T-helper 17 cell (primary cell): ENCODE measurements at regions not wholly inside any gene's neighbourhood (a gene's known extent, or its start where the extent isn't known, plus 50 kb on each side); places are given as distances from the start of the nearest gene placed in this dataset.

ENCODE experiments used
- ATAC-seq: fragments of 150-1000 bp; cut with Tn5 transposase; 2 replicates; pipeline ENCODE4 v1.10.0; 2021; ENCODE audit warnings: mild to moderate bottlenecking, moderate library complexity
- DNase-seq, 3 donors: peaks; one replicate each; pipeline versions ENCODE4 v3.0.0 to v3.0.0-alpha.2; 2020 to 2021
- H3K9me3 ChIP-seq: one replicate; pipeline ENCODE4 v1.7.0; 2013; ENCODE audit warnings: low read length, mild to moderate bottlenecking; ENCODE audit not compliant: control insufficient read depth, poor library complexity, severe bottlenecking
- H3K27ac Mint-ChIP-seq: one replicate; pipeline ENCODE4 v1.8.0; 2022; ENCODE audit warnings: mild to moderate bottlenecking, moderate library complexity, mixed read lengths
- H3K27me3 Mint-ChIP-seq: one replicate; pipeline ENCODE4 v1.8.0; 2022; ENCODE audit warnings: mixed read lengths
- H3K36me3 Mint-ChIP-seq: one replicate; pipeline ENCODE4 v1.8.0; 2022; ENCODE audit warnings: low read depth, mixed read lengths
- H3K4me1 Mint-ChIP-seq: one replicate; pipeline ENCODE4 v1.8.0; 2022; ENCODE audit warnings: mild to moderate bottlenecking, mixed read lengths
- H3K4me3 Mint-ChIP-seq: one replicate; pipeline ENCODE4 v1.8.0; 2022; ENCODE audit warnings: mild to moderate bottlenecking, moderate library complexity, mixed read lengths

DNA sequence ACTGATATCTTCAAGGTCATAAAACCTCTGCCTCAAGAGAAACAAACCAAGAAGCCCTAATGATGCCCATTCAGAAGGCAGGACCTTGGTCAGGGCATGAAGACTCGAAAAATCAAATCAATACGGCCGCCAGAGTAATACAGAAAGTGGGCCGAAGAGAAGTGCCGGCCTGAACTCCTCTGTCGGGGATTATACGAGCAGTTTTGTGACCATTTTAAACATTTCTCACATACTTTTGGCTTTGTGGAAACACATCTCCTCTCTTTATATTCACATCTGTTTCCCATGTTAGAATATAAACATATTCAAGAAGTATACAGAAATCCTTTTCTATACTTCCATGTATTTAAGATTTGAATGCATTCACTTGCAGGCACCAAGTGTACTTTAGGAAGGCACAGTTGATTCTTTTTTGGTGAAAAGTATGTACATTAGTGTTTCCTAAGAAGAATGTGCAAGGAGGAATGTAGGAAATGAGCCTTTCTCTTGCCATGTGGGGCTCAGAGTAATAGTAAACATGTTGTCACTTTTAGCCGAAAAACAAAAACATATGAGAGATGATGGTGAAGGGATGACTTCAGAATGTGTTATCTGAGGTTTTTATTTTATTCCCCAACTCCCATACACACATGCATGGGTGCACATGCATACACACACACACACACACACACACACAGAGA lies 707.9 kb upstream of the ID2 start:
- Mint-ChIP-seq H3K36me3 (peaks cover 6% of the 10 kb centered on the region), H3K4me3 (no peak overlapping the region), H3K4me1 (no peaks in the 10 kb centered on the region), H3K27ac (no peak overlapping the region), H3K27me3 (peaks cover 4% of the 10 kb centered on the region)
- no peaks in the 10 kb centered on the region for H3K9me3 ChIP-seq
- ATAC-seq (no peak), DNase-seq (no peak)

DNA sequence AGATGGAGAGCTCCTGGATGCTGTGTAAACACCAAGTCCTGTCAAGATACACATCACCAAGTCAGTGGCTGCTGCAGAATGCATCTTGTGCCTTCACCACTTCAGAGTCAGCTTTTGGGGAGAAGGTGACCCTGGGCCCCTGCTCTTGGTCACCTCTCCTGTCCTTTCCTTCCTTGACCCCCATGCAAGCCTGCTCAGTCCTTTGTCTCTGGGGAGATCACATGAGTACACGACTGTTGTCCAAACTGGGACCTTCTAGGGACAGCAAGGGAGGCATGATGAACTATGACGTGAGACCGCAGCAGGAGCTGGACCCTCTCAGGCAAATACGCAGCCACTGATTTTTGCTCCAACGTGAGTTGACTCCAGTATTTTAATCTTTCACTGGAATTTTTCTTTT lies 706.9 kb upstream of the ID2 start:
- ATAC-seq (no peak), DNase-seq (no peak)
- H3K4me3 Mint-ChIP-seq, result no peak overlapping the region
- no peak overlapping the region for H3K27ac Mint-ChIP-seq
- peaks cover 6% of the 10 kb centered on the region for H3K36me3 Mint-ChIP-seq
- no peaks in the 10 kb centered on the region for H3K4me1 Mint-ChIP-seq
- H3K9me3 ChIP-seq, result no peaks in the 10 kb centered on the region
- H3K27me3 Mint-ChIP-seq, result peaks cover 4% of the 10 kb centered on the region

DNA sequence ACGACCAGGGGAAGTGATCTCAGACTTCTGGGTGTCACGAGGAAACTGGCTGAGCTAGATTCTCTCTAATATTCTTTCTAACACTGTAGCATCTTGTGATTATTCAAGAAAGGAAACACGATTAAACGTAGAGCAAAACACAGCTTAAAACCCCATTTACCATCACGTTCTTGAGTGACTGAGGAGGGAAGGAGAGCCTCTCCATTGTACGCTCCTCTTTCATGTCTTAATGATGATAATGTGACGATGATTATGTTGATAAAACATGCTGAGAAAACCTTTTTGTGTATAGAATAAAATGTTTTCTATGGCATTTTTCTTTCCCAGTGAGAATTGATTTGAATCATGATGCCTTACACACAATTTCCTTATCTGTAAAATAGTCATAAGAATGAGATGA lies 705.6 kb upstream of the ID2 start:
- ATAC-seq (no peak), DNase-seq (no peak)
- H3K36me3 Mint-ChIP-seq, result peaks cover 6% of the 10 kb centered on the region
- H3K4me3 Mint-ChIP-seq, result no peak overlapping the region
- H3K27ac Mint-ChIP-seq, result no peak overlapping the region
- peaks cover 4% of the 10 kb centered on the region for H3K27me3 Mint-ChIP-seq
- H3K4me1 Mint-ChIP-seq, result no peaks in the 10 kb centered on the region
- no peaks in the 10 kb centered on the region for H3K9me3 ChIP-seq

DNA sequence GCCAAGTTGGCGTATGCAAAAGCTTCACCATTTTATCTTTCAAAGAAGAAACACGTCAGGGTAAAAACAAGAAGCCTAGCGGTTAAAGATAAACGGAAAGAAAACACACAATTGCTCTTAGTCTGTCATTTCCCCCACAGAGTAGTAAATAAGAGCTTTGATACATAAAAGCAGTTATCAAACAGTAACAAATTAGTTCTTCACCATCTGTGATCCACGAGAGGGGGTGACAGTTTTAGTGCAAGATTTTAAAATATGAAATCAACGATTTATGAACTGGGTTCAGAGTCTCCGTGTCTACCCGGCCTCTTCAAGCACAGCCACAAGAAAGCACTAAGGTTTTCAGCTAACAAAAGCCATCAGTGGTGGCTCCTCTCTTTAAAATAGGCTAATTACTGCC lies 703.9 kb upstream of the ID2 start:
- H3K4me3 Mint-ChIP-seq, result no peak overlapping the region
- no peaks in the 10 kb centered on the region for H3K4me1 Mint-ChIP-seq

DNA sequence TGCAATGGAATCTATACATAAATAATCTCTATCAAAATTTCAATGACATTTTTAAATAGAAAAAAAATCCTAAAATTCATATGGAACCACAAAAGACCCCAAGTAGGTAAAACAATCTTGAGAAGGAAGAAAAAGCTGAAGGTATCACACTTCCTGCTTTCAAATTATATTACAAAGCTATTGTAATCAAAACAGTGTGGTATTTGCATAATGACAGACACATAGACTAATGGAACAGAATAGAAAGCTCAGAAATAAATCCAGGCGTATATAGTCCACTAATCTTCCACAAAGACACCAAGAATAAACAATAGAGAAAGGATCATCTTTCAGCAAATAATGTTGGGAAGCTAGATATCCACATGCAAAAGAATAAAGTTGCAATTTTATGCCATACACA lies 699.8 kb upstream of the ID2 start:
- Mint-ChIP-seq H3K27me3 (no peaks in the 10 kb centered on the region), H3K36me3 (no peaks in the 10 kb centered on the region), H3K4me1 (peaks cover 10% of the 10 kb centered on the region), H3K27ac (no peak overlapping the region), H3K4me3 (no peak overlapping the region)
- H3K9me3 ChIP-seq, result no peaks in the 10 kb centered on the region
- DNase-seq, result no peak
- no peak for ATAC-seq

More for the DNA sequence above, 703.9 kb upstream of the ID2 start:
- Mint-ChIP-seq H3K27ac (no peak overlapping the region), H3K27me3 (peaks cover 4% of the 10 kb centered on the region), H3K36me3 (peaks cover 6% of the 10 kb centered on the region)
- H3K9me3 ChIP-seq, result no peaks in the 10 kb centered on the region
- DNase-seq (no peak), ATAC-seq (no peak)

DNA sequence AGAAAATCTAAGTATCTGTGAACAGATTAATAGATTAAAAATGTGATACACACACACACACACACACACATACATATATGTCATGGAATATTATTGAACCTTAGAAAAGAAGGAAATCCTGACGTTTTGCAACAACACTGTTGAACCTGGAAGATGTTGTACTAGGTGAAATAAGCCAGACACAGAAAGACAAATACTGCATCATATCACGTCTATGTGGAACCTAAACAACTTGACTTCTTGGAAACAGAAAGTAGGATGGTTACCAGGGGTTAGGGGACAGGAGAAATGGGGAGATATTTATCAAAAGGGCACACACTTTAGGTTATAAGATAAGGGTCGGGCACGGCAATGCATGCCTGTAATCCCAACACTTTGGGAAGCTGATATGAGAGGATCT lies 698.4 kb upstream of the ID2 start:
- ATAC-seq, result no peak
- H3K27me3 Mint-ChIP-seq, result no peaks in the 10 kb centered on the region
- no peak overlapping the region for H3K4me3 Mint-ChIP-seq
- no peaks in the 10 kb centered on the region for H3K36me3 Mint-ChIP-seq
- H3K27ac Mint-ChIP-seq, result no peak overlapping the region
- DNase-seq, result no peak
- no peaks in the 10 kb centered on the region for H3K9me3 ChIP-seq
- peaks cover 10% of the 10 kb centered on the region for H3K4me1 Mint-ChIP-seq

DNA sequence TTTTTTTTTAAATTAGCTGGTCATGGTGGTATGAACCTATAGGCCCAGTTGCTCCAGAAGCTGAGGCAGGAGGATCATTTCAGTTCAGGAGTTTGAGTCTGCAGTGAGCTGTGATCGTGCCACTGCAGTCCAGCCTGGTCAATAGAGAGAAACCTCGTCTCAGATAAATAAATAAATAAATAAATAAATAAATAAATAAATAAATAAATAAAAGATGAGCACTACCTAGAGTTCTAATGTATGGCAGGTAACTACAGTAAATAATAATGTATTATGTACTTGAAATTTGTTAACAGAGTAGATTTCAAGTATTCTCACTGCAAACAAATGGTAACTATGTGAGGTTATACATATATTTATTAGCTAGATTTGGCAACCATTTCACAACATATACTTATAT lies 697.9 kb upstream of the ID2 start:
- Mint-ChIP-seq H3K27ac (no peak overlapping the region), H3K27me3 (no peaks in the 10 kb centered on the region), H3K4me1 (peaks cover 10% of the 10 kb centered on the region), H3K4me3 (no peak overlapping the region), H3K36me3 (no peaks in the 10 kb centered on the region)
- no peak for ATAC-seq
- DNase-seq, result no peak
- H3K9me3 ChIP-seq, result no peaks in the 10 kb centered on the region

DNA sequence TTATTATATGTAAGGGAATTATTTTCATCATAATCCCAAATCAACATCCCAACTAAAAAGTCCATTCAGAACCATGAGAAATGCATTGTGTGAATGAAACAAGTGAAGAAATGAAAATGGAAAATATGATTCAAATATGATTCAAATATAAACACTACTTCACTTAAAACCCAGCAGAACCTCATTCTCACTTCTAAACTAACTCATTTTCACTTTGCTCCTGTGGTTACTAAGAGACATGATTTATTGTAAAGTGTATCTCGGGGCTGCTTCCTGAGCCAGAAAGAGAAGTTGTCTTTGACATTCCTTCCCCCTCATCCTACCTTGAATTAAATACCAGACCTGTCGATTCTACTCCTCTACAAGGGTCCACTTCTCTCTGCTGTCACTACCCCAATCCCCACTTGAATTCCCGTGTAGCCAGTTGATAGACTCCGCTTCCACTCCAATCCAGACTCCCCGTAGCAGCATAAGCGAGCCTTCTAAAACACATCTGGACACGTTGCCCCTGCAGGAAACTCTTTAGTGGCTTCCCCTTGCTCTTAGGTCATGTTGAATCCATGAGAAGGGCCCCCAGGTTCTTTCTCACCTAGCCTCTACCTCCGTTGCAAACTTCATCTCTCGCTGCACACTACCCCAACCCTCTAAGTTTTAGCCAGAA lies 697.0 kb upstream of the ID2 start:
- Mint-ChIP-seq H3K4me1 (peaks cover 10% of the 10 kb centered on the region), H3K4me3 (no peak overlapping the region), H3K27ac (no peak overlapping the region), H3K27me3 (no peaks in the 10 kb centered on the region), H3K36me3 (no peaks in the 10 kb centered on the region)
- ATAC-seq (no peak), DNase-seq (no peak)
- no peaks in the 10 kb centered on the region for H3K9me3 ChIP-seq

DNA sequence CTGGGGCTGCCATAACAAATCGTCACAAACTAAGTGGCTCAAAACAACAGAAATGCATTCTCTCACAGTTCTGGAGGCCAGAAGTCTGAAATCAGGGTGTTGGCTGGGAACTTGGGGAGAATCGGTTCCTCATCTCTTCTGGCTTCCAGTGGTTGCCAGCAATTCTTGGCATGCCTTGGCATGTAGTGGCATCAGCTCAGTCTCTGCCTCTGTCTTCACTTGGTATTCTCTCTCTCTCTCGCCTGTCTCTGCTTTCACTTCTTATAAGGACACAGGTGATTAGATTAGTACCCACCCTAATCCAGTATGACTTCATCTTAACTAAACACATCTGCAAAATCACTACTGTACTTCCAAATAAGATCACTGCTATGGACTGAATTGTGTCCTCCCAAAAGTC lies 695.4 kb upstream of the ID2 start:
- H3K4me1 Mint-ChIP-seq, result peaks cover 10% of the 10 kb centered on the region
- no peaks in the 10 kb centered on the region for H3K36me3 Mint-ChIP-seq
- ATAC-seq, result no peak
- H3K4me3 Mint-ChIP-seq, result no peak overlapping the region
- H3K27ac Mint-ChIP-seq, result no peak overlapping the region
- H3K27me3 Mint-ChIP-seq, result no peaks in the 10 kb centered on the region
- DNase-seq, result no peak
- H3K9me3 ChIP-seq, result no peaks in the 10 kb centered on the region

DNA sequence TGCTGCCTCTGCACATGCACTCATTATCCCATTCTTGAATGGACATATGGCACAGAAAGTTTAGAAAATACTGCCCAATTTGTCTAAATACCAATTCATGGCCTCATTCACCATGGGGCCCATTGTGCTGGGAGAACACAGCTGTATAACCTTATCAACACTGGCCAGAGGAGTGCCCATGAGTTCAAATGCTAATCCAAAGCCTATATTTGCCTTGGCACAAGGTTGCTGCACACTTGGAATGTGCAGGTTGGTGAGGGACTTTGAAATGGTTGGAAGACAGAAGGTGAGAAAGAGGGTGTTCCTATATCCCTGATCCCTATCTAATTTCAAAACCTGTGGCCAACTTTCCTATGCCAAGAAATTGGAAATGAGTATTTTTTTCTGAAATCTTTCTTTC lies 693.9 kb upstream of the ID2 start:
- Mint-ChIP-seq H3K4me3 (no peak overlapping the region), H3K27me3 (no peaks in the 10 kb centered on the region), H3K36me3 (no peaks in the 10 kb centered on the region), H3K4me1 (peaks cover 10% of the 10 kb centered on the region), H3K27ac (no peak overlapping the region)
- ATAC-seq, result no peak
- DNase-seq, result no peak
- H3K9me3 ChIP-seq, result no peaks in the 10 kb centered on the region

DNA sequence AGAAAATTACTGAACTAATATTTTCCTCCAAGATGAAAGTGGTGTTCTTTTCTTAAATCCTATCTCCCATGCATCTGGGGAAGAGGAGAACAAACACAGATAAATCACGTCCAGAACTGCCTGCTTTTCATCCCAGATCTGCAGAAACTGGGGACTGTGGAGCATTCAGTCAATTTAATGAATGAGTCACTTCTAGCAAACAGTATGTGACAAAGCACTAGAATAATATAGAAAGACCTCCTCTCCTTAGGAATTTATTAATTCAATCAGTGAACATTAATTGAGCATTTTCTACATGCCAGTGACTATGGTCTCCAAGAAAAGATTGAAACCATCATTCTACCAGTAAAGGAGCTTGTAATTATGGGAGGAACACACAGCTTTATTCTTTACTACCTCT lies 693.4 kb upstream of the ID2 start:
- H3K9me3 ChIP-seq, result no peaks in the 10 kb centered on the region
- Mint-ChIP-seq H3K27ac (no peak overlapping the region), H3K36me3 (no peaks in the 10 kb centered on the region), H3K4me1 (peaks cover 10% of the 10 kb centered on the region), H3K4me3 (no peak overlapping the region), H3K27me3 (no peaks in the 10 kb centered on the region)
- no peak for DNase-seq
- no peak for ATAC-seq

DNA sequence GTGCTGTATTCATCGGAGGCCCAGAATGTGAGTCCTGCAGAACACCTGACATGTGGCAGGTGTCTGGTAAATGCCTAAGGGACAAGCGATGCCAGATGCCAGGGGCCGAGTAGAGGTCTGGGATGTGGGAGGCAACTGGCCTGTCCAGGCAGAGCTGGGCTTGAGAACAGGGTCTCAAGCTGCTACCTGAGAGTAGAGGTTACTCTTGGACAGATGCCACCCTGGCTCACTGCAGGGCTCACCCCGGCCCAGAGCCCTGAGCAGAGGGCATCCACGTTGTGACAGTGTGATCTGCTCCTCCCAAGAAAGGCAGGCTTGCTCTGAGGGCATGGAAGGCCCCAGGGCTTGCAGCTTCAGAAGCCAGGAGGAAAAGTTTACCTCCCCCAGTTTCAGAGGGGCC lies 692.0 kb upstream of the ID2 start:
- DNase-seq (no peak), ATAC-seq (no peak)
- Mint-ChIP-seq H3K27me3 (no peaks in the 10 kb centered on the region), H3K4me1 (peaks cover 5% of the 10 kb centered on the region), H3K4me3 (no peak overlapping the region), H3K27ac (no peak overlapping the region), H3K36me3 (no peaks in the 10 kb centered on the region)
- H3K9me3 ChIP-seq, result no peaks in the 10 kb centered on the region

DNA sequence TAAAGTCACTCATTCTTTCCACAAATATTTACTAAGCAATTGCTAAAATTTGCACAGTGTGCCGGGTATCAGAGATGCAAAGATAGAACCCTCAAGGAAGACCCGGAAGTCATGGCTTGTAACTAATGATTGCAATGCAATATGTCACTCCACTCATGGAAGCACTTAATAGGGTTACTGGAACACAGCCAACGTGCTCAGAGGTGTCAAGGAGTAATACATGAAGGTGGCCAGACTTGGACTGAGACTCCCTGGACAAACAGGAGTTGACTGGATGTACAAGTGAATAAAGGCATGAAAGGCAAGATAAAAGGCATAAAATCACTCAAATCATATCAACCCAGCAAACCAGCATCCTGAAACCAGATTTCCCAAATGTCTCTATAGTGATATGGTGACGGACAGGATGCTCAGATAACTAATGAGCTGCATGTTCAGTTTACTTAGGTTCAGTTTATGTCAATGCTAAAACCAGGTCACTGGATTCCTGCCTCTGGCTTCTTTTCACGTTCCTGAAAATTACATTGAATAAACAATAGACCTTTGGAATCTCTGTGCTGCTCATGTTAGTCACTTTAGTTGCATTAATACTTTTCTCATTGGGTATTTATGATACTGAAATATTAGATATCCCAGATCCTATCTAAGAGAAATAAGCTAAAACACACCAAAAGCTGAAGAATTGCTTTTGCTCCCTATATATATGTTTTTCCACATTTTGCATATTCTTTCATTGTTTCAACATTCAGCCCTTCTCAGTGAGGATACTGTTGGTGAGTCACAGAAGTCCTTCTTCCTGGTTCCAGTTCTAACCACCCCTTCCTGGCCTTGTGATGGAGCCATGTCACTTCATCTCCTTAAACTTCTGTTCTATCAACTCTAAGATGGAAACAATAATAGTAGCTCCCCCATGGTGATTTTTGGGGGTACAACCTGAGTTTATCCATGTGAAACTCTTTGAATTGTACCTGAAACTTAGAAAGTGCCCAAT lies 688.9 kb upstream of the ID2 start:
- no peaks in the 10 kb centered on the region for H3K9me3 ChIP-seq
- Mint-ChIP-seq H3K4me3 (no peak overlapping the region), H3K27me3 (no peaks in the 10 kb centered on the region), H3K4me1 (peaks cover 7% of the 10 kb centered on the region), H3K36me3 (no peaks in the 10 kb centered on the region), H3K27ac (no peak overlapping the region)
- DNase-seq, result no peak
- no peak for ATAC-seq
